H1 (cell line): ENCODE measurements at regions not wholly inside any gene's neighbourhood (a gene's known extent, or its start where the extent isn't known, plus 50 kb on each side); places are given as distances from the start of the nearest gene placed in this dataset.

Experiments
- GABPA ChIP-seq: IDR thresholded peaks from 2 replicates; pipeline ENCODE4 v1.6.1; 2011; ENCODE audit warnings: mild to moderate bottlenecking, low read length, moderate library complexity, borderline replicate concordance; ENCODE audit not compliant: insufficient read depth
- PHF8 ChIP-seq: fragments of 200-600 bp; sonication (generic); conservative IDR thresholded peaks from 2 replicates; pipeline ENCODE4 v1.7.1; 2012; ENCODE audit warnings: low read depth, mild to moderate bottlenecking, inconsistent platforms, low read length, moderate library complexity
- RNF2 ChIP-seq: fragments of 200-900, 300-1000 bp; sonication (generic); IDR thresholded peaks from 2 replicates; pipeline ENCODE4 v1.7.1; 2016; ENCODE audit warnings: borderline replicate concordance, low read depth, mild to moderate bottlenecking, antibody characterized with exemption, low read length; ENCODE audit not compliant: poor library complexity, severe bottlenecking; ENCODE audit errors: missing control alignments
- SIN3A ChIP-seq, 2 experiments: IDR thresholded peaks in 1 of 2; conservative IDR thresholded peaks in 1 of 2; 2 replicates each; pipeline ENCODE4 v1.6.1; 2011 to 2012; ENCODE audit warnings: low read length in 2 of 2, improper control_type of control experiment in 1 of 2, low read depth in 1 of 2, mild to moderate bottlenecking in 1 of 2

DNA sequence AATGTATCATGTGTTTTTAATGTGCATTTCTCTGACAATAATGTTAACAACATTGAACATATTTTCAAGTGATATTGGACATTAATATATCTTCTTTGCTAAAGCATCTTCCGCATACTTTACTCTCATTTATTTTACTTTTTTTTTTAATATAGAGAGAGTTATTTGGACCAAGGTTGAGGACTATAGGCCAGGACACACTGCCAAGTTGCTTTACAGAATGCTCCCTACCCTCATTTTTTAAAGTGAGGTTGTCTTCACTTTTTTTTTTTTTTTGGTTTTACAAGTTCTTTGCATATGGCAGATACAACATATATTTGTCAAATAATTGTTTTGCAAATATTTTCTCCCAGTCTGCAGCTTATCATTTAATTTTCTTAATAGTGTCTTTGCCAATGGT lies 201.8 kb downstream of the OSR1 start (continued):
- TF ChIP-seq SIN3A (conservative IDR thresholded peaks at IDR 0.05 in 1 of 2, IDR thresholded peaks at IDR 0.05 in 1 of 2; ENCODE audit: low read depth in 1 of 2, low read length in 2 of 2), result no peak
- no peak for TF ChIP-seq PHF8
- no peak for TF ChIP-seq GABPA
- no peak for TF ChIP-seq RNF2
